IMR-90 (cell line): ENCODE measurements at regions not wholly inside any gene's neighbourhood (a gene's known extent, or its start where the extent isn't known, plus 50 kb on each side); places are given as distances from the start of the nearest gene placed in this dataset.
"Not testable (repeated sequence)": the region's sequence is repeated elsewhere in the genome, so short reads cannot be mapped to it uniquely, and the experiment has no call there.

Source experiments
- BHLHE40 ChIP-seq: fragments of 150-350 bp; IDR thresholded peaks from 2 replicates; pipeline ENCODE4 v1.6.1; 2016; ENCODE audit warnings: mild to moderate bottlenecking, low read depth, low read length
- CHD1 ChIP-seq: IDR thresholded peaks from 2 replicates; pipeline ENCODE4 v1.6.1; 2012; ENCODE audit warnings: low read depth, low read length, improper control_type of control experiment
- CTCF ChIP-seq: conservative IDR thresholded peaks from 2 replicates; pipeline ENCODE4 v1.5.1; 2012; ENCODE audit warnings: mild to moderate bottlenecking, low read depth, low read length, improper control_type of control experiment
- FOS ChIP-seq: fragments of 150-350 bp; IDR thresholded peaks from 2 replicates; pipeline ENCODE4 v1.6.1; 2016; ENCODE audit warnings: low read depth, low read length
- MAFK ChIP-seq: IDR thresholded peaks from 2 replicates; pipeline ENCODE4 v1.6.1; 2012; ENCODE audit warnings: low read depth, low read length, improper control_type of control experiment
- MAZ ChIP-seq: IDR thresholded peaks from 2 replicates; pipeline ENCODE4 v1.6.1; 2012; ENCODE audit warnings: low read depth, mild to moderate bottlenecking, low read length, improper control_type of control experiment, moderate library complexity, borderline replicate concordance
- MXI1 ChIP-seq: IDR thresholded peaks from 2 replicates; pipeline ENCODE4 v1.6.1; 2012; ENCODE audit warnings: low read depth, mild to moderate bottlenecking, low read length, moderate library complexity, borderline replicate concordance
- NFE2L2 ChIP-seq: fragments of 150-350 bp; IDR thresholded peaks from 2 replicates; pipeline ENCODE4 v1.6.1; 2016; ENCODE audit warnings: low read depth, mild to moderate bottlenecking, low read length
- POLR2A ChIP-seq: IDR thresholded peaks from 2 replicates; pipeline ENCODE4 v1.6.1; 2012; ENCODE audit warnings: mild to moderate bottlenecking, low read depth, low read length
- RAD21 ChIP-seq: IDR thresholded peaks from 2 replicates; pipeline ENCODE4 v1.6.1; 2012; ENCODE audit warnings: low read length, improper control_type of control experiment
- RCOR1 ChIP-seq: IDR thresholded peaks from 2 replicates; pipeline ENCODE4 v1.6.1; 2012; ENCODE audit warnings: mild to moderate bottlenecking, low read length, improper control_type of control experiment; ENCODE audit not compliant: insufficient replicate concordance
- RFX5 ChIP-seq: IDR thresholded peaks from 2 replicates; pipeline ENCODE4 v1.8.0; 2012; ENCODE audit warnings: low read depth, mild to moderate bottlenecking, low read length, moderate library complexity
- SMC3 ChIP-seq: fragments of 150-350 bp; IDR thresholded peaks from 2 replicates; pipeline ENCODE4 v1.6.1; 2016; ENCODE audit warnings: low read depth, mild to moderate bottlenecking, antibody characterized with exemption, low read length, moderate library complexity
- USF2 ChIP-seq: fragments of 150-350 bp; IDR thresholded peaks from 2 replicates; pipeline ENCODE4 v1.6.1; 2017; ENCODE audit warnings: mild to moderate bottlenecking, antibody characterized with exemption, low read length, low read depth

- not testable (repeated sequence) for TF ChIP-seq RAD21, CTCF, POLR2A, MAZ, RCOR1, SMC3, MXI1, USF2, CHD1, MAFK, FOS, BHLHE40, NFE2L2, RFX5
Observed at GRCh38 chr1:161454865-161455707, 50.2 kb upstream of the FCGR2A start.
